Ishikawa (cell line): ENCODE measurements at regions not wholly inside any gene's neighbourhood (a gene's known extent, or its start where the extent isn't known, plus 50 kb on each side); places are given as distances from the start of the nearest gene placed in this dataset.

ENCODE experiments used
- CEBPB ChIP-seq: IDR thresholded peaks from 2 replicates; pipeline ENCODE4 v1.6.1; 2012
- CREB1 ChIP-seq: IDR thresholded peaks from 2 replicates; pipeline ENCODE4 v1.6.1; 2012; ENCODE audit warnings: low read depth
- EGR1 ChIP-seq: IDR thresholded peaks from 2 replicates; pipeline ENCODE4 v1.6.1; 2012
- EP300 ChIP-seq: IDR thresholded peaks from 2 replicates; pipeline ENCODE4 v1.6.1; 2012; ENCODE audit warnings: borderline replicate concordance
- FOXM1 ChIP-seq: IDR thresholded peaks from 2 replicates; pipeline ENCODE4 v1.6.1; 2012; ENCODE audit warnings: low read depth, borderline replicate concordance
- MAX ChIP-seq: IDR thresholded peaks from 2 replicates; pipeline ENCODE4 v1.6.1; 2012
- NFIC ChIP-seq: IDR thresholded peaks from 2 replicates; pipeline ENCODE4 v1.6.1; 2012
- RAD21 ChIP-seq: IDR thresholded peaks from 2 replicates; pipeline ENCODE4 v1.6.1; 2012; ENCODE audit warnings: low read depth
- REST ChIP-seq: IDR thresholded peaks from 2 replicates; pipeline ENCODE4 v1.6.1; 2012; ENCODE audit warnings: low read depth, mild to moderate bottlenecking
- TAF1 ChIP-seq: IDR thresholded peaks from 2 replicates; pipeline ENCODE4 v1.6.1; 2012; ENCODE audit warnings: low read depth, mild to moderate bottlenecking
- TCF12 ChIP-seq: IDR thresholded peaks from 2 replicates; pipeline ENCODE4 v1.6.1; 2012; ENCODE audit warnings: low read depth
- TEAD4 ChIP-seq: IDR thresholded peaks from 2 replicates; pipeline ENCODE4 v1.6.1; 2012
- USF1 ChIP-seq: IDR thresholded peaks from 2 replicates; pipeline ENCODE4 v1.6.1; 2012
- YY1 ChIP-seq: IDR thresholded peaks from 2 replicates; pipeline ENCODE4 v1.6.1; 2012; ENCODE audit warnings: low read depth
- ZBTB7A ChIP-seq: IDR thresholded peaks from 2 replicates; pipeline ENCODE4 v1.6.1; 2012; ENCODE audit warnings: low read depth

- TF ChIP-seq FOXM1, result no peak
- no peak for TF ChIP-seq TCF12
- no peak for TF ChIP-seq EP300
Measured at GRCh38 chr6:134719286-134719685, 230.6 kb downstream of the ALDH8A1 start.

GRCh38 chr6:134714679-134715078 is 235.2 kb downstream of the ALDH8A1 start:
- TF ChIP-seq ZBTB7A (no peak), NFIC (no peak), RAD21 (no peak), MAX (no peak), TEAD4 (no peak), FOXM1 (no peak), CREB1 (no peak), TAF1 (no peak), EGR1 (no peak), USF1 (no peak), TCF12 (no peak), EP300 (no peak)

- no peak for TF ChIP-seq EGR1
- TF ChIP-seq TCF12, result no peak
- no peak for TF ChIP-seq EP300
- TF ChIP-seq MAX, result no peak
- TF ChIP-seq CEBPB, result no peak
- no peak for TF ChIP-seq ZBTB7A
- TF ChIP-seq RAD21, result no peak
Measured at GRCh38 chr6:134714113-134714512, 235.8 kb downstream of the ALDH8A1 start.

- no peak for TF ChIP-seq ZBTB7A
- TF ChIP-seq TCF12, result no peak
- TF ChIP-seq TEAD4, result no peak
- TF ChIP-seq REST, result no peak
- TF ChIP-seq TAF1, result no peak
- TF ChIP-seq USF1, result no peak
- no peak for TF ChIP-seq RAD21
- TF ChIP-seq NFIC, result no peak
- no peak for TF ChIP-seq YY1
- no peak for TF ChIP-seq EGR1
- no peak for TF ChIP-seq EP300
- no peak for TF ChIP-seq MAX
- no peak for TF ChIP-seq FOXM1
- TF ChIP-seq CREB1, result no peak
- no peak for TF ChIP-seq CEBPB
Measured at GRCh38 chr6:134712311-134712710, 237.6 kb downstream of the ALDH8A1 start.

- TF ChIP-seq ZBTB7A, result no peak
- no peak for TF ChIP-seq CEBPB
- TF ChIP-seq MAX, result no peak
Measured at GRCh38 chr6:134708079-134708478, 241.8 kb downstream of the ALDH8A1 start.

- no peak for TF ChIP-seq USF1
- TF ChIP-seq ZBTB7A, result no peak
- TF ChIP-seq CEBPB, result no peak
- no peak for TF ChIP-seq NFIC
- no peak for TF ChIP-seq TEAD4
- TF ChIP-seq FOXM1, result no peak
- TF ChIP-seq EGR1, result no peak
- no peak for TF ChIP-seq TCF12
- TF ChIP-seq REST, result no peak
- TF ChIP-seq TAF1, result no peak
Measured at GRCh38 chr6:134707342-134708031, 242.4 kb downstream of the ALDH8A1 start.
